HAP-1 (cell line): ENCODE measurements at regions not wholly inside any gene's neighbourhood (a gene's known extent, or its start where the extent isn't known, plus 50 kb on each side); places are given as distances from the start of the nearest gene placed in this dataset.
"Not testable (repeated sequence)": the region's sequence is repeated elsewhere in the genome, so short reads cannot be mapped to it uniquely, and the experiment has no call there.

Experiments used
- DNase-seq, 2 experiments: peaks; one replicate each; pipeline ENCODE4 v3.0.0-alpha.2; 2016 to 2020; ENCODE audit warnings: low spot score in 2 of 2
- H3K27me3 ChIP-seq: fragments of 250-450 bp; sonication (Bioruptor Pico); 2 replicates; pipeline ENCODE4 v1.5.1; 2020; ENCODE audit warnings: low read depth, mild to moderate bottlenecking, moderate library complexity
- H3K36me3 ChIP-seq: fragments of 250-450 bp; sonication (Bioruptor Pico); replicated peaks from 2 replicates; pipeline ENCODE4 v1.5.1; 2020; ENCODE audit warnings: mild to moderate bottlenecking
- H3K4me1 ChIP-seq: fragments of 250-450 bp; sonication (Bioruptor Pico); 2 replicates; pipeline ENCODE4 v1.5.1; 2020; ENCODE audit warnings: mild to moderate bottlenecking
- H3K4me3 ChIP-seq: fragments of 250-450 bp; sonication (Bioruptor Pico); 2 replicates; pipeline ENCODE4 v1.5.1; 2020; ENCODE audit warnings: mild to moderate bottlenecking, moderate library complexity
- H3K9me3 ChIP-seq: fragments of 250-450 bp; sonication (Bioruptor Pico); 2 replicates; pipeline ENCODE4 v1.5.1; 2020; ENCODE audit warnings: mild to moderate bottlenecking, moderate library complexity
- in situ Hi-C: fragments of 300-500 bp; cut with MboI; formaldehyde crosslinking; loops from 3 replicates; pipeline ENCODE4 v1.14.3; 2020; ENCODE audit warnings: low sequenced_read_pairs, inconsistent platforms, mixed read lengths

DNA sequence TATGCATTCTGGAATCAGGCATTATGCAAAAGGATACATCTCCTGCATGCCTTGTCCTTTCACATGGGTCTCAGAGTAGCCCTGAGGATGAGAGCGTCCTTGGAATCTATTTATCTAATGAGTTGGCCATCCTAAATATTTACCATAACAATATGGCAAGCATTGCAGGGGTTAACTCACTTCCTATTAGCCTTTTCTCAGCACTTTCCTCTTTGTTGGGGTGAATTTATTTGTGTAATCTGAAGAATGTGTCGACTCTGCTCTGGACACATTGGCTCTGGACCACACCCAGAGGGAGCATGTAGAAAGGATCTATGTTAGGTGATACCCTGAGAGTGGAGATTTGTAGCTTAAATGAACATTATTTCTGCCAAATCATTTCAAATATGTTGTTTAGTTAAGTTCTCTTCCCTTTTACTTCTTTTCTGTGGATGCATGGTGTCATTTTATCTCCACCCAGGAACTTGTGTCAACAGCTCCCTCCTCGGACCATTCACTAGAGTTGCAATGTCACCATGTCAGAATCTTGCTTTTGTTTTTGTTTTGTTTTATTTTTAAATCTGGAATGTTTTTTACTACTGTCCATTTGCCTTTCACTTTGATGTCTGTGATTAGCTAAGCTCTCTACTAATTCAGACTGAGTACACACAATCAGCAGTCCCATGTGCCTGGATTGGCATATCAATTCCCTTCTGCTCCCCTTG is 757.0 kb upstream of the MMS22L start:
- Histone ChIP-seq H3K4me1 (peaks cover 34% of the 10 kb centered on the region), H3K4me3 (no peak overlapping the region), H3K27me3 (no peaks in the 10 kb centered on the region), H3K9me3 (no peaks in the 10 kb centered on the region), H3K36me3 (no peaks in the 10 kb centered on the region)
- DNase-seq = peak in 1 of 2 experiments; percentile 45
- in situ Hi-C loops = loop anchor here (25.0 kb wide), 1 partner anchor 797 kb away; the partner anchor contains the start of gene POU3F2

DNA sequence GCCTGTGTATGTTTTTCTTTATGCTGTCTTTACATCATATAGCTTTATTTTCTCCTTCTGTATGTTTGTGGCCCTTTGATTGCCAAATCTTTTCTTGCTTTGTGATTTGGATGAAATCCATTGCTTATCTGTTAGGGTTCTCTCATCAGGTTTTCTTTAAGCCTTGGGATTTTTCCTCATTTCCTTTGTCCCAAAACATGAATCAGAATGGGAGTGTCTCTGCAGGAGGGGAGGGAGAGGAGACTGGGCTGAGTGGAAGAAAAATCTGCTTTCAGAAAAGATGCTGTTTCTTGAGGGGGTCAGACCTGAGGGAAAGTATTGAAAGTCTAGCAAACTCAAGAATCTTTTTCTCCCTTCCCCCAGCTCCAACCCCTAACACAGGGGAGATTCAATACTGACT is 758.0 kb upstream of the MMS22L start:
- H3K36me3 ChIP-seq = no peaks in the 10 kb centered on the region
- H3K27me3 ChIP-seq = no peaks in the 10 kb centered on the region
- H3K9me3 ChIP-seq = no peaks in the 10 kb centered on the region
- in situ Hi-C loops = loop anchor here (25.0 kb wide), 1 partner anchor 796 kb away; the partner anchor contains the start of gene POU3F2
- H3K4me1 ChIP-seq = peaks cover 32% of the 10 kb centered on the region
- no peak overlapping the region for H3K4me3 ChIP-seq
- no peak for DNase-seq

DNA sequence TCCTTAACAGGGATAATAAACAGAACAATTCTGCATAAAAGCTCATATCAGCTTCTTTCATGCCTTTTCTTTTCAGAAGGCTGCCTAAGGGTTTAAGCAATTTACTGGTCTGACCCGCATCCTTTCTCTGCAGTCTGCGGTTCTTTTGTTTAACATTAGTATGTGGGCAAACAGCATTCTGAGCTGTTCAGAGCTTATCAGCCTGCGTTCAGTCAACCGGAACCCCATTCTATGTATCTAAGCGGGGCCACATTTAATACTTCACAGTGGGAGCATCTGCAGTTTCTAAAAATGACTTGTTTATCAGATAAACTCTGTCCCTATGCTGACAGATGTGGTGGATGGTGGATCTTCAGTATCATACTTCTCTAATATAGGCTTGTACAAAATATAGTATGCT is 758.9 kb upstream of the MMS22L start:
- Histone ChIP-seq H3K9me3 (no peaks in the 10 kb centered on the region), H3K27me3 (no peaks in the 10 kb centered on the region), H3K4me1 (peaks cover 25% of the 10 kb centered on the region), H3K4me3 (no peak overlapping the region), H3K36me3 (no peaks in the 10 kb centered on the region)
- peak; percentile 31 to 62 for DNase-seq
- in situ Hi-C loops = loop anchor here (25.0 kb wide), 1 partner anchor 795 kb away; the partner anchor contains the start of gene POU3F2

DNA sequence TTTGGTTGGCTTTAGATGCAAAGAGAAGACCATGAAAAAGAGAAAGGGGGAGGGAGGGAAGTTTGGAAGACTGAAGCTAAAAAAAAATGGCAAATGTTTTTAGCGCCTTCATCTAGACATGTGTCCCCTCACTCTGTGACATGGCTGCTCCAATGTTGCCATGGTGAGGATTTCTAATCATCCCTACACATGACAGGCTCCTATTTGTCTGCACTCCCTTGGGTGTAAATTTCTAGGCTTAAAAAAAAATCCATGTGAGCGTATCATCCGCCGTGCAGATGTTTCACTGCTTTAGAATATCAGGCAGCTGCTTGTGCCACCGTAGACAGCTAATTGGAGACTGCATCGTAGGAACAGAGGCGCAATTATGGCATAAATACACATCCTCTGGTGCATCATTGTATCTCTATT is 761.1 kb upstream of the MMS22L start:
- no peaks in the 10 kb centered on the region for H3K36me3 ChIP-seq

DNA sequence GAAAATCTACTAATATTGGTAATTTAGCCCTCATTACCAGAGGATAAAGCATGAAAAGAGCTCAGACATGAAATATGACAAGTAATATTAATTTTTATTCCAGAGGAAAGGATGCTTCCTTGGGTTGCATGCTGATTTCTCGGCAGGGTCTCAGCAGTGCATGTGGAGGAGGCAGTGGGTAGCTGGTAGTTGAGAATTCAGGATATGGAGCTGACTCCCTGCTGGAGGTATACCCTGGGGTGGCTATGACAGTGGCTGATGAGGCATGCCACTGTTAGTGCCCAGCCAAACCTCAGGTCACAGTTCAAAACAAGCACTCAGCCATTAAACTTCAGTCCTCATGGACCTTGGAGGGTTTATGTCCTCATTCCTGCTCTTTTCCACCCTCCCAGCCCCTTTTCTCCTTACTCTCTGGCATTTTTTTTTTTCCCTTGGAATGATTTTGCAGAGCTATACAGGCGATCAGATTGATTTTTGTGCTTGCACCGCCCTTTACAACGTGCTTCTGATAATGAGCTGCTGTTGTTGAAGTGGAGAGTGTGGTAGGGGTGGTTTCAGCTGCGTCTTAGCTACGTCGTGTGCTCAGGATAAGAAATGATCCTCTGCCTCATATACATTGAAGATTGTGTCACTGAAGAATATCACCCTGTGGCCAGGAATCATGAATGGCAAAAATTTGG is 761.9 kb upstream of the MMS22L start:
- in situ Hi-C loops = loop anchor here (25.0 kb wide), 1 partner anchor 792 kb away; the partner anchor contains the start of gene POU3F2
- no peaks in the 10 kb centered on the region for H3K36me3 ChIP-seq
- H3K9me3 ChIP-seq = no peaks in the 10 kb centered on the region
- no peaks in the 10 kb centered on the region for H3K27me3 ChIP-seq
- DNase-seq = no peak
- H3K4me1 ChIP-seq = peaks cover 15% of the 10 kb centered on the region
- no peak overlapping the region for H3K4me3 ChIP-seq

More for the DNA sequence above, 761.1 kb upstream of the MMS22L start:
- Histone ChIP-seq H3K27me3 (no peaks in the 10 kb centered on the region), H3K4me3 (no peak overlapping the region), H3K4me1 (peaks cover 18% of the 10 kb centered on the region), H3K9me3 (no peaks in the 10 kb centered on the region)
- no peak for DNase-seq
- in situ Hi-C loops = loop anchor here (25.0 kb wide), 1 partner anchor 793 kb away; the partner anchor contains the start of gene POU3F2

DNA sequence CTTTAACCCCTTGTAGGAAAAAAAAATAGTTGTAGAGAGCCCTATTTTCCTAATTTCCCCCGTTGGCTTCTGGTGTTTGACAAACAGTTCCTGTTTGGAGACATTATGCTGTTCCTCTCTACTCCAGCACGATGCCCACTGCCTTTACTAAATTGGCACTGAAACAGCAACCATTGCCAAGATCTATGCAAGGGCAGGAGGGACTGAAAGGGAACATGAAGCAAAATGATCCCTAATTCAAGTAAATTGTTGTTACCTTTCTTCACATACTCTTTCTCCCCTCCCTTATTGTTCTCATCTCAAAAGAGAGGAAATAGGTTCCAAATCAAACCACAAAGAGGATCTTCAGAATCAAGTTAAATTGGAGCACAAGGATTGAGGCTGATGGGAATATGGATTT is 764.1 kb upstream of the MMS22L start:
- peaks cover under 1% of the 10 kb centered on the region; the same call in 1 of the 2 replicates for H3K27me3 ChIP-seq
- no peaks in the 10 kb centered on the region; the same call in 1 of the 2 replicates for H3K4me1 ChIP-seq
- no peaks in the 10 kb centered on the region for H3K9me3 ChIP-seq
- no peaks in the 10 kb centered on the region for H3K36me3 ChIP-seq
- H3K4me3 ChIP-seq = no peak overlapping the region
- DNase-seq = no peak
- in situ Hi-C loops = loop anchor here (25.0 kb wide), 1 partner anchor 790 kb away; the partner anchor contains the start of gene POU3F2

DNA sequence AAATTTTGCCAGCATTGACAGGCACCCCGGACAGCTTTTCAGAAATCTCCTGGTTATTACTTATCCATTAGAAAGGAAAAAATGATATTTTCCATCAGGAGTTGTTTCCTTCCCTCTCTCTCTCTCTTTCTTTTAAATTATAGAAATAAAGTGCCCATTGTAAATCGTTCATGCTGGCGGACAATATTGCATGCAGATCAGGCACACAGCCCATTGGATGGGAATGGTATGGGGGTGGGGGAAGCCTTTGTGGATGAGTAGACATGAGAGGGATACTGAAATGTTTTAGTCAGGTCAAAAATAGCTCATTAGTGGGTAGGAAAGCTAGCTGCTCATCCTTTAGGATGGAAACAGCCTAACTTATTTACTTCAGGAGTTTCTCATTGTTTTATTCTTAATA is 764.9 kb upstream of the MMS22L start:
- Histone ChIP-seq H3K36me3 (no peaks in the 10 kb centered on the region), H3K27me3 (peaks cover 5% of the 10 kb centered on the region; the same call in 1 of the 2 replicates), H3K4me3 (no peak overlapping the region), H3K4me1 (no peaks in the 10 kb centered on the region; the same call in 1 of the 2 replicates), H3K9me3 (no peaks in the 10 kb centered on the region)
- no peak for DNase-seq
- in situ Hi-C loops = loop anchor here (25.0 kb wide), 1 partner anchor 789 kb away; the partner anchor contains the start of gene POU3F2

DNA sequence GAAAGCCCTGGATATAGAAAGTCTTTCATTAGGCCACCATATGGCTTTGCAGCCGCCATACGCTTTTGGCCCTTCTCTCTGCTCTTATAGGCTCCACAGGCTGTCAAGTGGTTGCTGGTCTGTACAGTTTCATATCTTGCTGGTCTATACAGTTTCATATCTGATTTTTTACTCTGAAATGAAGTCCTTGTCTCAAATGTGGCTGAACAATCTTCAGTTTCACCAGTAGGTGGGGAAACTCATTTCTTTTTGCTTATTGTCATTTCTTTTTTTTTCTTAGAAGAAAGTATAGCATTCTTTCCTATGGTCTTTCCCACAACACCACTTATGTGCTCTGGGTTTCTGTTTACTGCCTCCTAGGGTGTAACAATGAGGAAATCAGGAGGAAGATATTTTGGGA is 771.4 kb upstream of the MMS22L start:
- no peaks in the 10 kb centered on the region; the same call in 1 of the 2 replicates for H3K4me1 ChIP-seq
- H3K36me3 ChIP-seq = no peaks in the 10 kb centered on the region
- in situ Hi-C loops = no loop called here
- H3K4me3 ChIP-seq = no peak overlapping the region
- no peak for DNase-seq
- no peaks in the 10 kb centered on the region for H3K9me3 ChIP-seq
- H3K27me3 ChIP-seq = peaks cover 5% of the 10 kb centered on the region; the same call in 1 of the 2 replicates

DNA sequence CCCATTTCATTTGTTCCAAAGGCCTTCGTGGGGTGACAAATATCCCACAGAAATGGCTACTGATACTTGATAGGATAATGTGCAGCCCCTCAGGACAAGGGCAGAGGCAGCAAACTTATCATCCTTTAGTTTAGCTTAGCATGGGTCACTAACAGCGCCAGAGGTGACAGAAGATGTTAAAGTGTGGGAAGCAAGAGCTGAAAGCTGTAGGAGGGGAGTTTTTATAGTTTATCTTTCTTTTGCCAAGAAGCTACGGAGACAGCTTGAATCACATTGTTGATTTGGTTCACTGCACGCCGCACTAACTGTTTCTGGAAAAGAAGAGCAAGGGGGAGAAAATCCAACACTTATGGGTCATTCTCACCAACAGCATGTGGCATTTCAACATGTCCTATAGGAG is 773.9 kb upstream of the MMS22L start:
- no peak overlapping the region for H3K4me3 ChIP-seq
- H3K9me3 ChIP-seq = no peaks in the 10 kb centered on the region
- peaks cover 5% of the 10 kb centered on the region; the same call in 1 of the 2 replicates for H3K27me3 ChIP-seq
- in situ Hi-C loops = no loop called here
- no peaks in the 10 kb centered on the region; the same call in 1 of the 2 replicates for H3K4me1 ChIP-seq
- no peaks in the 10 kb centered on the region for H3K36me3 ChIP-seq
- DNase-seq = no peak

DNA sequence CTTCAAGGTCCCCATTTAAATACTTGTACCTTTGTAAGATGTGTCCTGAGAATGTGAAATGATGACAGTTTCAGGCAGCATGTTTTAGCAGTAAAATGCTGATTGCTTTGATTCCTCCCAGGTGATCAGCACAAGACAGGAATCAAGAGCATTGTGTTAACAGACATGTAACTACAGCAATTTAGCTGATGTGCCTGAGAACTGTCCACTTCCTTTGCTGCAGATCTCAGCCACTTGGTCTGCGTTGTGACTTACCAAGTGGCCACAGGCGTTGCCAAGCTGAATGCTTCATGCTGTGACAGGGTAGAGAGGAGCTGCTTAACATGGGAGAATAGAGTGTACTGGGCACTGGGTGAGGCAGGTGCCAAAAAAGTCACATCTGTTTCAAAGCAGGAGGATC is 767.0 kb upstream of the POU3F2 start:
- Histone ChIP-seq H3K36me3 (no peaks in the 10 kb centered on the region), H3K27me3 (no peaks in the 10 kb centered on the region), H3K4me1 (no peaks in the 10 kb centered on the region), H3K4me3 (no peak overlapping the region), H3K9me3 (no peaks in the 10 kb centered on the region)
- DNase-seq = no peak
- in situ Hi-C loops = no loop called here

DNA sequence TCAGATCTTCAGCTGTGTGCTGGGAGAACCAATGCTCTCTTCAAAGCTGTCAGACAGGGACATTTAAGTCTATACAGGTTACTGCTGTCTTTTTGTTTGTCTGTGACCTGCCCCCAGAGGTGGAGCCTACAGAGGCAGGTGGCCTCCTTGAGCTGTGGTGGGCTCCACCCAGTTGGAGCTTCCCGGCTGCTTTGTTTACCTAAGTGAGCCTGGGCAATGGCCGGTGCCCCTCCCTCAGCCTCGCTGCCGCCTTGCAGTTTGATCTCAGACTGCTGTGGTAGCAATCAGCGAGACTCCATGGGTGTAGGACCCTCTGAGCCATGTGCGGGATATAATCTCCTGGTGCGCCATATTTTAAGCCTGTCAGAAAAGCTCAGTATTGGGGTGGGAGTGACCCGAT is 745.8 kb upstream of the POU3F2 start:
- H3K36me3 ChIP-seq, DNase-seq, H3K9me3 ChIP-seq, H3K27me3 ChIP-seq, H3K4me3 ChIP-seq, in situ Hi-C loops, H3K4me1 ChIP-seq: not testable (repeated sequence)

DNA sequence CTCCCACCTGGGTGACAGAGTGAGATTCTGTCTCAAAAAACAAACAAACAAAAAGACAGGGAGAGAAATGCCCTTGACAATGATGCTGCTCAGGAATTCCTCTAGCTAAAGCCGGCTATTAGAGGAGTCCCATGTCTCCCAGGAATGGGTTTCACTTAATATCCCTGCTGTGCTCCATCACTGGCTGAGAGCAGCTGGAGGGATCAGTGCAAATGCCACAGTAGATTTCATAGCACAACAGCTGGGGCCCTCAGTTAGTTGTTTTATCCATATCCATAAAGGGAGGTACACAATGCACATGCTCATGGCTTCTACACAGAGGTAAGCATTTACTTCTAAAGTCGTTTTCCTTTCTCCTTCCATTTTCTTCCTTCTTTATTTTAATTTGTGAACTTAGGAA is 742.0 kb upstream of the POU3F2 start:
- H3K4me3 ChIP-seq = no peak overlapping the region
- H3K4me1 ChIP-seq = no peaks in the 10 kb centered on the region
- no peak for DNase-seq
- in situ Hi-C loops = no loop called here
- H3K27me3 ChIP-seq = no peaks in the 10 kb centered on the region
- H3K36me3 ChIP-seq = no peaks in the 10 kb centered on the region
- no peaks in the 10 kb centered on the region for H3K9me3 ChIP-seq

DNA sequence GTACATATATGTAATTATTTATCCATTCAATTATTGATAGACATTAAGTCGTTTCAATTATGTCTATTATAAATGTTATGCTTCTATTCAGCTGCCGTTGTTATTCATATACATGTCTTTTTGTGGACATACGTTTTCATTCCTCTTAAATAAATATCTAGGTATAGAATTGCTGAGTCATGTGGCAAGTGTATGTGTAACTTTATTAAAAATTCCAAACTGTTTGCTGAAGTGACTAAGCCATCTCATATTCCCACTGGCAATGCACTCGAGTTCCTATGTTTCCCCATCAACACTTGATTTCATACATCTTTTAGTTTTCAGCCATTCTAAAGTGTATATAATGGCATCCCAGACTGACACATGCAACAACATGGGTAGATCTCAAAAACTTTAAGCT is 739.7 kb upstream of the POU3F2 start:
- Histone ChIP-seq H3K4me3 (no peak overlapping the region), H3K27me3 (no peaks in the 10 kb centered on the region), H3K9me3 (no peaks in the 10 kb centered on the region), H3K4me1 (no peaks in the 10 kb centered on the region), H3K36me3 (no peaks in the 10 kb centered on the region)
- in situ Hi-C loops = no loop called here
- no peak for DNase-seq

DNA sequence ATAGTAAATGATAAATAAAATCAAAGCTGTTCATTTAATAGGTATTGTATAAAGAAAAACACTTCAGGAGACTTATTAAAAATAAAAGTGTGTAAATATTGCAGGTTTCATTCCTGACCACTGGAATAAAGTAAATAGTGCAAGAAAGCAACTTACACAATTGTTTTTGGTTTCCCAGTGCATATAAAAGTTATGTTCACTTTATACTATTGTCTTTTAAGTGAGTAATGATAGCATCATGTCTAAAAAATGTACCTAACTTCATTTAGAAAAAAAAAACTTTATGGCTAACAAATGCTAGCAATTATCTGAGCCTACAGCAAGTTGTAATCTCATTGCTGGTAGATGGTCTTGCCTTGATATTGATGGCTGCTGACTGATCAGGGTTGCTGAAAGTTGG is 726.6 kb upstream of the POU3F2 start:
- no peak for DNase-seq
- H3K4me1 ChIP-seq = no peaks in the 10 kb centered on the region
- in situ Hi-C loops = no loop called here
- no peaks in the 10 kb centered on the region for H3K36me3 ChIP-seq
- H3K9me3 ChIP-seq = no peaks in the 10 kb centered on the region
- no peak overlapping the region for H3K4me3 ChIP-seq
- no peaks in the 10 kb centered on the region for H3K27me3 ChIP-seq
